Naive thymus-derived CD4-positive, alpha-beta T cell (primary cell): ENCODE measurements at regions not wholly inside any gene's neighbourhood (a gene's known extent, or its start where the extent isn't known, plus 50 kb on each side); places are given as distances from the start of the nearest gene placed in this dataset.

Experiments
- ATAC-seq: fragments of 150-1000 bp; cut with Tn5 transposase; 2 replicates; pipeline ENCODE4 v1.10.0; 2021; ENCODE audit warnings: mild to moderate bottlenecking, moderate library complexity
- CTCF ChIA-PET: fragments of 350-600 bp; sonication (Branson Sonifier 250); formaldehyde crosslinking; loops from one replicate; lab custom pipeline; 2021; ENCODE audit warnings: antibody characterized with exemption; lab: Charles Lee
- POLR2A ChIA-PET: fragments of 350-600 bp; sonication (Branson Sonifier 250); formaldehyde crosslinking; loops from one replicate; lab custom pipeline; 2021; ENCODE audit warnings: antibody characterized with exemption, inconsistent platforms; lab: Charles Lee
- DNase-seq, 9 donors: peaks; one replicate each; pipeline versions ENCODE4 v3.0.0 to v3.0.0-alpha.2; 2020 to 2022; ENCODE audit warnings: mixed read lengths in 1 of 9
- H3K27ac ChIP-seq: one replicate; pipeline ENCODE4 v1.7.0; 2013; ENCODE audit warnings: mild to moderate bottlenecking, low read depth, low read length, moderate library complexity
- H3K27me3 ChIP-seq, 2 donors: one replicate each; pipeline ENCODE4 v1.7.0; 2013; ENCODE audit warnings: low read length in 2 of 2, mild to moderate bottlenecking in 2 of 2, moderate library complexity in 2 of 2; ENCODE audit not compliant: control insufficient read depth in 2 of 2, insufficient read depth in 2 of 2
- H3K36me3 ChIP-seq, 3 experiments: 1 replicate in 2 of 3; 2 replicates in 1 of 3; pipeline ENCODE4 v1.7.0; 2013; ENCODE audit warnings: low read length in 3 of 3, mild to moderate bottlenecking in 3 of 3, moderate library complexity in 1 of 3; ENCODE audit not compliant: insufficient read depth in 3 of 3, control insufficient read depth in 2 of 3
- H3K4me1 ChIP-seq, 2 donors: one replicate each; pipeline ENCODE4 v1.7.0; 2013; ENCODE audit warnings: low read length in 2 of 2, mild to moderate bottlenecking in 2 of 2, moderate library complexity in 1 of 2; ENCODE audit not compliant: control insufficient read depth in 2 of 2, insufficient read depth in 2 of 2
- H3K4me3 ChIP-seq: 2 replicates; pipeline ENCODE4 v1.7.0; 2013; ENCODE audit warnings: mild to moderate bottlenecking, low read length
- H3K9me3 ChIP-seq, 3 experiments: 1 replicate in 2 of 3; 2 replicates in 1 of 3; pipeline ENCODE4 v1.7.0; 2013; ENCODE audit warnings: low read length in 3 of 3; ENCODE audit not compliant: control insufficient read depth in 2 of 3
- H3K27ac Mint-ChIP-seq, 9 donors: one replicate each; pipeline ENCODE4 v1.8.0; 2020 to 2022; ENCODE audit warnings: mixed read lengths in 9 of 9, mild to moderate bottlenecking in 8 of 9, moderate library complexity in 5 of 9, inconsistent platforms in 2 of 9
- H3K27me3 Mint-ChIP-seq, 5 donors: one replicate each; pipeline ENCODE4 v1.8.0; 2021 to 2022; ENCODE audit warnings: mixed read lengths in 5 of 5, mild to moderate bottlenecking in 1 of 5
- H3K36me3 Mint-ChIP-seq, 5 donors: one replicate each; pipeline ENCODE4 v1.8.0; 2020 to 2022; ENCODE audit warnings: mixed read lengths in 5 of 5, mild to moderate bottlenecking in 3 of 5, inconsistent platforms in 1 of 5
- H3K4me1 Mint-ChIP-seq, 7 donors: one replicate each; pipeline ENCODE4 v1.8.0; 2020 to 2022; ENCODE audit warnings: mixed read lengths in 7 of 7, mild to moderate bottlenecking in 3 of 7, inconsistent platforms in 1 of 7
- H3K4me3 Mint-ChIP-seq, 10 donors: one replicate each; pipeline ENCODE4 v1.8.0; 2020 to 2022; ENCODE audit warnings: mild to moderate bottlenecking in 10 of 10, mixed read lengths in 10 of 10, moderate library complexity in 6 of 10, inconsistent platforms in 2 of 10
- H3K9me3 Mint-ChIP-seq, 11 donors: one replicate each; pipeline ENCODE4 v1.8.0; 2020 to 2022; ENCODE audit warnings: mixed read lengths in 11 of 11, mild to moderate bottlenecking in 4 of 11, inconsistent platforms in 1 of 11, moderate library complexity in 1 of 11
- intact Hi-C, 2 donors: fragments of 100-400 bp; cut with micrococcal nuclease; formaldehyde crosslinking; loops; one replicate each; pipeline ENCODE4 v1.15.1; 2023

- Histone ChIP-seq H3K9me3 (no peaks in the 10 kb centered on the region), H3K36me3 (no peaks in the 10 kb centered on the region), H3K27ac (no peak overlapping the region), H3K27me3 (no peaks in the 10 kb centered on the region), H3K4me1 (no peaks in the 10 kb centered on the region), H3K4me3 (no peak overlapping the region)
- no peak for DNase-seq
- Mint-ChIP-seq H3K9me3 (peaks cover 0 to 6% (median 0%) of the 10 kb centered on the region in 11 donors), H3K4me3 (no peak overlapping the region), H3K4me1 (no peaks in the 10 kb centered on the region), H3K27me3 (peaks cover 0 to 14% (median under 1%) of the 10 kb centered on the region in 5 donors), H3K36me3 (no peaks in the 10 kb centered on the region), H3K27ac (no peak overlapping the region)
- CTCF ChIA-PET = no interaction called here
- intact Hi-C loops = no loop called here
- POLR2A ChIA-PET = no interaction called here
- no peak for ATAC-seq
Measured at GRCh38 chr4:175986668-175987067, 79.0 kb upstream of the WDR17 start.

GRCh38 chr4:175988511-175988910 is 77.1 kb upstream of the WDR17 start:
- Histone ChIP-seq H3K27ac (no peak overlapping the region), H3K4me1 (no peaks in the 10 kb centered on the region), H3K9me3 (no peaks in the 10 kb centered on the region), H3K27me3 (no peaks in the 10 kb centered on the region), H3K4me3 (no peak overlapping the region), H3K36me3 (no peaks in the 10 kb centered on the region)
- Mint-ChIP-seq H3K36me3 (no peaks in the 10 kb centered on the region), H3K4me1 (no peaks in the 10 kb centered on the region), H3K27ac (no peak overlapping the region), H3K9me3 (peaks cover 0 to 6% (median 0%) of the 10 kb centered on the region in 11 donors), H3K4me3 (no peak overlapping the region), H3K27me3 (peaks cover 0 to 18% (median 6%) of the 10 kb centered on the region in 5 donors)
- POLR2A ChIA-PET = no interaction called here
- ATAC-seq = no peak
- intact Hi-C loops = no loop called here
- no peak for DNase-seq
- CTCF ChIA-PET = interaction anchor here (0.9 kb wide), 1 partner anchor 360 kb away, joined by 3 read pairs; no protein-coding TSS in a partner anchor

- Histone ChIP-seq H3K4me1 (no peaks in the 10 kb centered on the region), H3K27ac (no peak overlapping the region), H3K27me3 (peaks cover 0 to 4% of the 10 kb centered on the region in 2 donors), H3K4me3 (no peak overlapping the region), H3K36me3 (no peaks in the 10 kb centered on the region), H3K9me3 (no peaks in the 10 kb centered on the region)
- CTCF ChIA-PET = no interaction called here
- Mint-ChIP-seq H3K4me1 (peaks cover 0 to 4% (median 0%) of the 10 kb centered on the region in 7 donors), H3K9me3 (peaks cover 0 to 6% (median 0%) of the 10 kb centered on the region in 11 donors), H3K27me3 (peaks cover 19 to 49% (median 39%) of the 10 kb centered on the region in 5 donors), H3K27ac (no peak overlapping the region), H3K36me3 (no peaks in the 10 kb centered on the region), H3K4me3 (no peak overlapping the region)
- ATAC-seq = no peak
- POLR2A ChIA-PET = no interaction called here
- no peak for DNase-seq
- intact Hi-C loops = no loop called here
Measured at GRCh38 chr4:175996206-175996605, 69.4 kb upstream of the WDR17 start.

- H3K27ac Mint-ChIP-seq = no peak overlapping the region
- no peaks in the 10 kb centered on the region for H3K36me3 ChIP-seq
- no peaks in the 10 kb centered on the region for H3K9me3 ChIP-seq
- H3K9me3 Mint-ChIP-seq = peaks cover 0 to 6% (median 0%) of the 10 kb centered on the region in 11 donors
- DNase-seq = no peak
- H3K27me3 Mint-ChIP-seq = peaks cover 28 to 54% (median 40%) of the 10 kb centered on the region in 5 donors
- intact Hi-C loops = no loop called here
- peaks cover 0 to 4% of the 10 kb centered on the region in 2 donors for H3K27me3 ChIP-seq
- H3K4me1 ChIP-seq = no peaks in the 10 kb centered on the region
- CTCF ChIA-PET = no interaction called here
- H3K36me3 Mint-ChIP-seq = no peaks in the 10 kb centered on the region
- no peak overlapping the region for H3K27ac ChIP-seq
- H3K4me3 ChIP-seq = no peak overlapping the region
- H3K4me1 Mint-ChIP-seq = peaks cover 0 to 9% (median 1%) of the 10 kb centered on the region in 7 donors
- no peak overlapping the region for H3K4me3 Mint-ChIP-seq
- POLR2A ChIA-PET = no interaction called here
- no peak for ATAC-seq
Measured at GRCh38 chr4:175997291-175997690, 68.3 kb upstream of the WDR17 start.

GRCh38 chr4:175998782-175999181 is 66.9 kb upstream of the WDR17 start:
- no peak for ATAC-seq
- Histone ChIP-seq H3K9me3 (no peaks in the 10 kb centered on the region), H3K27ac (no peak overlapping the region), H3K4me3 (no peak overlapping the region), H3K36me3 (no peaks in the 10 kb centered on the region), H3K27me3 (peaks cover 0 to 4% of the 10 kb centered on the region in 2 donors), H3K4me1 (no peaks in the 10 kb centered on the region)
- Mint-ChIP-seq H3K27me3 (peaks cover 39 to 56% (median 48%) of the 10 kb centered on the region in 5 donors), H3K36me3 (no peaks in the 10 kb centered on the region), H3K4me3 (no peak overlapping the region), H3K4me1 (peaks cover 0 to 15% (median 6%) of the 10 kb centered on the region in 7 donors), H3K9me3 (peaks cover 0 to 8% (median 0%) of the 10 kb centered on the region in 11 donors), H3K27ac (no peak overlapping the region)
- no peak for DNase-seq
- ChIA-PET POLR2A (no interaction called here), CTCF (no interaction called here)
- intact Hi-C loops = no loop called here

- Mint-ChIP-seq H3K27me3 (peaks cover 39 to 57% (median 48%) of the 10 kb centered on the region in 5 donors), H3K4me1 (peaks cover 0 to 15% (median 6%) of the 10 kb centered on the region in 7 donors), H3K36me3 (no peaks in the 10 kb centered on the region), H3K9me3 (peaks cover 0 to 8% (median 0%) of the 10 kb centered on the region in 11 donors), H3K27ac (no peak overlapping the region), H3K4me3 (no peak overlapping the region)
- Histone ChIP-seq H3K4me1 (no peaks in the 10 kb centered on the region), H3K27me3 (peaks cover 0 to 4% of the 10 kb centered on the region in 2 donors), H3K27ac (no peak overlapping the region), H3K4me3 (no peak overlapping the region), H3K36me3 (no peaks in the 10 kb centered on the region), H3K9me3 (no peaks in the 10 kb centered on the region)
- POLR2A ChIA-PET = no interaction called here
- intact Hi-C loops = no loop called here
- ATAC-seq (no peak), DNase-seq (no peak)
- CTCF ChIA-PET = no interaction called here
Measured at GRCh38 chr4:175999944-176000343, 65.7 kb upstream of the WDR17 start.
